Hippocampal formation (tissue), 2 donors: ENCODE measurements at regions not wholly inside any gene's neighbourhood (a gene's known extent, or its start where the extent isn't known, plus 50 kb on each side); places are given as distances from the start of the nearest gene placed in this dataset.
"Not testable (repeated sequence)": the region's sequence is repeated elsewhere in the genome, so short reads cannot be mapped to it uniquely, and the experiment has no call there.

Experiments
- DNase-seq, 2 donors: peaks; one replicate each; lab custom pipeline; 2025; lab: John Stamatoyannopoulos, UW

GRCh38 chr11:45000918-45001317 is 50.2 kb upstream of the TP53I11 start:
- DNase-seq, result no peak

- no peak for DNase-seq
These were observed 50.9 kb upstream of the TP53I11 start for GRCh38 chr11:45001466-45002165.

GRCh38 chr11:45005106-45005505 is 54.4 kb upstream of the TP53I11 start:
- no peak for DNase-seq

- DNase-seq, result no peak
These were observed 56.3 kb upstream of the TP53I11 start for GRCh38 chr11:45007011-45007410.

- not testable (repeated sequence) for DNase-seq
These were observed 65.3 kb upstream of the TP53I11 start for GRCh38 chr11:45015983-45016382.

GRCh38 chr11:45016446-45016845 is 65.8 kb upstream of the TP53I11 start:
- DNase-seq, result not testable (repeated sequence)

- DNase-seq, result no peak
These were observed 66.6 kb upstream of the TP53I11 start for GRCh38 chr11:45017329-45017728.

- peak in 1 of 2 donors; percentile 9 for DNase-seq
These were observed 70.3 kb upstream of the TP53I11 start for GRCh38 chr11:45021001-45021400.

GRCh38 chr11:45021692-45022141 is 71.0 kb upstream of the TP53I11 start:
- DNase-seq, result no peak

GRCh38 chr11:45022294-45023064 is 71.8 kb upstream of the TP53I11 start:
- no peak for DNase-seq

GRCh38 chr11:45023065-45023365 is 72.3 kb upstream of the TP53I11 start:
- DNase-seq, result no peak

- DNase-seq, result no peak
These were observed 73.6 kb upstream of the TP53I11 start for GRCh38 chr11:45024316-45024715.

- DNase-seq, result no peak
These were observed 74.3 kb upstream of the TP53I11 start for GRCh38 chr11:45024846-45025588.

GRCh38 chr11:45025716-45026492 is 75.2 kb upstream of the TP53I11 start:
- peak in 1 of 2 donors; percentile 22 for DNase-seq

- no peak for DNase-seq
These were observed 76.2 kb upstream of the TP53I11 start for GRCh38 chr11:45026835-45027234.

GRCh38 chr11:45027312-45027711 is 76.6 kb upstream of the TP53I11 start:
- DNase-seq, result no peak

GRCh38 chr11:45028911-45029682 is 78.4 kb upstream of the TP53I11 start:
- DNase-seq, result no peak

- DNase-seq, result no peak
These were observed 80.1 kb upstream of the TP53I11 start for GRCh38 chr11:45030778-45031177.

GRCh38 chr11:45031912-45032519 is 81.3 kb upstream of the TP53I11 start:
- DNase-seq, result no peak

- no peak for DNase-seq
These were observed 84.7 kb upstream of the TP53I11 start for GRCh38 chr11:45035413-45035812.

GRCh38 chr11:45036010-45036409 is 85.3 kb upstream of the TP53I11 start:
- DNase-seq, result no peak
